NK-92 treated with Interleukin-12 subunit alpha and Interleukin-12 subunit beta, amount 100 ng/mL, for 24 hours (cell line): ENCODE measurements at regions not wholly inside any gene's neighbourhood (a gene's known extent, or its start where the extent isn't known, plus 50 kb on each side); places are given as distances from the start of the nearest gene placed in this dataset.

Experiments
- DNase-seq: peaks from one replicate; lab custom pipeline; 2025; lab: John Stamatoyannopoulos, UW

GRCh38 chr6:41451515-41452163 is 94.5 kb upstream of the FOXP4 start:
- no peak for DNase-seq

GRCh38 chr6:41452763-41453162 is 93.4 kb upstream of the FOXP4 start:
- DNase-seq: no peak

DNA sequence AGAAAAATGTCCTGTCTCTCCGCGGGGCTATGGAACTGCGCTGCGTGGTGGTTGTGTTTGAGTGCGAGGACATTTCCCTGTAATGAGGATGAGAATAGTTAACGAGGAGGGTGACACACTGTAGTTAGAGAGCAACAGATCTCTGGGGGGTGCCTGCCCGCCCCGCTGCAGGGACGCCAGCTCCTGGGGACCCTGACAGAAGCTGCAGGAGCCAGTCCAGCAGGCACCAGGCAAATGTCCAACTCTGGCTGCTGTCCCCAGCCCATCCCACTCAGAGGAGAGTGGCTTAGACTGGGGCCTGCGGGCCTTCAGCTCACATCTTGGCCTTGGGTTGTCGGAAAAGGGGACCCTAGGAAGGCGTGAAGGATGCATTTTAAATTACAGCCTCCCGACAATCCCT is 92.9 kb upstream of the FOXP4 start:
- DNase-seq: no peak

- no peak for DNase-seq
These were observed 91.9 kb upstream of the FOXP4 start for GRCh38 chr6:41454189-41454789.

- no peak for DNase-seq
These were observed 90.8 kb upstream of the FOXP4 start for GRCh38 chr6:41455410-41455809.

DNA sequence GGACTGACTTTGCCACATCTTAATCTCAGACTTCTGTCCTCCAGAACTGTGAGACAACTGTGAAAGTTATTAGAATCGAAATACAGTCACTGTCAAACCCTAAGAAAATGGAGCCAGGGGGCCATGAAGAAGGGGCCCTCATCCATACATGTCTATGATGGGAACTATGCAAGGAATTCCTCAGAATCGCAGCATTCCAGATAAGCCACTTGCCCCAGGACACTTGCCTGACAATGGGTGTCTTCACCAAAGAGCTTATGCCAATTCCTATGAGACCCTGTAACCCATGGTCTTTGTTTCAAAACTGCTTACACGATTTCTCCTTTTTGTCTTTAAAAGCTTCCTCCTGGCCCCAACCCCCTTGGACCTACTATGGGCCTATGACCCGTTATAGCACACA is 90.4 kb upstream of the FOXP4 start:
- DNase-seq: no peak

DNA sequence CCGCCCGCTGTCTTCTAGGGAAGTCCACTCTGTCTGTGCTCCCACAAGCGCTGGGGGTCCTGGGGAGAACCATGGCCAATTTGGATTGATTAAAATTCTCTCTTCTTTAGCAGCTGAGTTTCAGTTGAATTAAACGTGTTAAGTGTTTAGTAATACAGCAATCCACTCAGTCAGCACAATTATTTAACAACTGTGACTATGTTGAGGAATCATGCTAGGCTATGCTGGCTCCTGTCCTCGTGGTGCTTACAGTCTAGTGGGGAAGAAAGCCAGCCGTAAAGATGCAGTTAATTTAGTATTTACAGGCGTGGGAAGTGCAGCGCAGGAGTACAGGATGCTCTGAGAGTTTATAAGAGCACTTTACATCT is 88.9 kb upstream of the FOXP4 start:
- no peak for DNase-seq

GRCh38 chr6:41459738-41460137 is 86.4 kb upstream of the FOXP4 start:
- no peak for DNase-seq

DNA sequence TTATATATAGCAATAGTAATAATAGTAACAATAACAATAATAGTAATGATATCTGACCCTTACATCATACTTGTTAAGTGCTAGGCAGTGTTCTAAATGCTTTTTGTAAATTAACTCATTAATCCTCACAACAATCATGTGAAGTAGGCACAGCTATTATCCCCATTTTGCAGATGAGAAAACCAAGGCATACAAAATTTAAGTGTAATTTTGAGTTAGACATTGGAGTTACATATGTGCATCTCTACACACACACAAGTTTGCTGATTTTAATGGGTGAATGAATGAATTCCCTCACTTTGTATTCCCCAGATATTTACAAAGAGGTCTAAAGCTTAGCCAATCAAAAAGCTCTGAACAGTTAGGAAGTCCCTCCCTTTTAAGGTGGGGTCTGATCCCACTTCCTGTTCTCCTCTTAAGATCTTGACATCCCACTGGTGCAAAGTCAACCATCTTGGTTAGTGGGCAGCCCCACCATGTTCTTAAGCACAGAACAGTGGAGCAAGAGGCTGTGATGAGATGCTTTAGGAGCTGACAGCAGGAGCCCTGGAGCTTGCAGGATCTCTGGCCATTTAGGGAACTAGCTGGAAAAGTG is 85.3 kb upstream of the FOXP4 start:
- DNase-seq: no peak

- no peak for DNase-seq
These were observed 84.1 kb upstream of the FOXP4 start for GRCh38 chr6:41462033-41462432.

DNA sequence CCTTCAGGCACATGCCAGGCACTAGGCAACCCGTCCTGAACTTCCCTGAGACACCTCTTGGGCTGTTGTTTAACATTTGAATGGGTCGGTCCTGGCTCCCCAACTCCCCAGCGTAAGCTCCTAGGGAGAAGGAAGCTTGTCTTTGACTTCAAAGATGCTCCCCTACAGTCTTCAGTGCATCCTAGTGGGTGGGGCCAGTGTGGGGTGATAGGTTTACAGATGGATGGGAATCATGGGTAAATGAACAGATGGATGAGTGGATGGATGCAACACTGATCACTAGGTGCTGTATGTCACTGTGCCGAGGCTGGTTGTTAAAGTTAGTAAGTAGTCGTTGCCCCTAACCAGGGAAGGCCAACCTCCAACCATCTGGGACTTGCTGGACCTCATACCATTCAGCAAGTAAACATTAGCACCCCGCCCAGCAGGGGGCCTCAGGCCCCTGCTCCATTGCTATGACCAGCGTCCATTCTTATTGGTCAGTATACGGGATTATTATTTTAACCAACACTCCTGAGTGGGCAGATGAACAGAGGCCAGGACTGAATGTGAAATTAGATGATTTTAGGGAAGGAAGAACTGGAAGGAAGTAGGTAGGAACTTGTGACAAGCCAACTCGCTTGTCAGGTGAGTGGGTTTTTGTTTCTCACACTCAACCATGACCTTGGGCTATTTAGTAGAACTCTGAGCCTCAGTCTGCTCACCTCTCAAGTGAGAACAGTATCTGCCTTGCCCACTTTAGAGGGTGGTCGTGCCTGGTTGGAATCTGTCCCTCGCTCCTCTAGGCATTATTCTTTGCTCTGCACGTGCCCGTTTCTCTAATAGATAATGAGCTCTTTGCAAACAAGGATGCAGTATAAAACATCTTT is 82.9 kb upstream of the FOXP4 start:
- DNase-seq: no peak

- DNase-seq: no peak
These were observed 82.2 kb upstream of the FOXP4 start for GRCh38 chr6:41464019-41464418.

GRCh38 chr6:41464481-41464880 is 81.7 kb upstream of the FOXP4 start:
- no peak for DNase-seq

- DNase-seq: no peak
These were observed 79.7 kb upstream of the FOXP4 start for GRCh38 chr6:41466437-41466990.

GRCh38 chr6:41467061-41467460 is 79.1 kb upstream of the FOXP4 start:
- DNase-seq: no peak

GRCh38 chr6:41467627-41468404 is 78.4 kb upstream of the FOXP4 start:
- DNase-seq: no peak

GRCh38 chr6:41469156-41470028 is 76.8 kb upstream of the FOXP4 start:
- DNase-seq: no peak

DNA sequence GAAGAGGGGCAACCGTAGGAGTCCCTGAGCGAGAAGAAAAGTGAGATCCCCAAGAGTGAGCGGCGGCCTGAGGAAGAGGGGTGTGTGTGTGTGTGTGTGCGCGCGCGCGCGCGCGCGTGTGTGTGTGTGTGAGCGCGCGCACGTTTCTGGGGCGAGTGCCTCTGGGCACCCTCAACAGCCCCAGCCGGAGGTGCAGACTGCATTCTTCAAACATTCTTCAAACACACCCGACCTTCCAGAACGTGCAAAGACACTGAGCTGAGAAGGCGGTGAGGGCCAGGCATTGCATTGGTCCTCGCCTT is 76.2 kb upstream of the FOXP4 start:
- DNase-seq: no peak

- DNase-seq: no peak
These were observed 75.7 kb upstream of the FOXP4 start for GRCh38 chr6:41470331-41471063.
